Putamen (tissue), 1 donor: ENCODE measurements at regions not wholly inside any gene's neighbourhood (a gene's known extent, or its start where the extent isn't known, plus 50 kb on each side); places are given as distances from the start of the nearest gene placed in this dataset.
"Not testable (repeated sequence)": the region's sequence is repeated elsewhere in the genome, so short reads cannot be mapped to it uniquely, and the experiment has no call there.

Source experiments
- DNase-seq: peaks from one replicate; pipeline ENCODE4 v3.0.0-alpha.2; 2016; ENCODE audit warnings: low spot score

- no peak for DNase-seq
These were observed 50.3 kb upstream of the ITGA11 start for GRCh38 chr15:68482246-68482645.

- no peak for DNase-seq
These were observed 51.2 kb upstream of the ITGA11 start for GRCh38 chr15:68483165-68483564.

GRCh38 chr15:68484220-68484619 lies 52.3 kb upstream of the ITGA11 start:
- no peak for DNase-seq

- DNase-seq, result no peak
These were observed 52.9 kb upstream of the ITGA11 start for GRCh38 chr15:68484696-68485400.

GRCh38 chr15:68485721-68486360 lies 53.9 kb upstream of the ITGA11 start:
- no peak for DNase-seq

- no peak for DNase-seq
These were observed 55.3 kb upstream of the ITGA11 start for GRCh38 chr15:68487087-68487843.

- DNase-seq, result no peak
These were observed 56.3 kb upstream of the ITGA11 start for GRCh38 chr15:68488290-68488689.

GRCh38 chr15:68488966-68489365 lies 57.0 kb upstream of the ITGA11 start:
- no peak for DNase-seq

GRCh38 chr15:68489421-68489820 lies 57.5 kb upstream of the ITGA11 start:
- DNase-seq, result no peak

- DNase-seq, result no peak
These were observed 59.6 kb upstream of the ITGA11 start for GRCh38 chr15:68491415-68492106.

GRCh38 chr15:68492855-68493254 lies 60.9 kb upstream of the ITGA11 start:
- no peak for DNase-seq

GRCh38 chr15:68493629-68494028 lies 61.7 kb upstream of the ITGA11 start:
- no peak for DNase-seq

- DNase-seq, result no peak
These were observed 62.7 kb upstream of the ITGA11 start for GRCh38 chr15:68494573-68495110.

GRCh38 chr15:68495221-68495950 lies 63.4 kb upstream of the ITGA11 start:
- no peak for DNase-seq

- no peak for DNase-seq
These were observed 64.2 kb upstream of the ITGA11 start for GRCh38 chr15:68495981-68496705.

- not testable (repeated sequence) for DNase-seq
These were observed 64.8 kb upstream of the ITGA11 start for GRCh38 chr15:68496751-68497150.

GRCh38 chr15:68497206-68497910 lies 65.4 kb upstream of the ITGA11 start:
- DNase-seq, result no peak

- DNase-seq, result no peak
These were observed 66.1 kb upstream of the ITGA11 start for GRCh38 chr15:68498076-68498475.

GRCh38 chr15:68499620-68500312 lies 67.8 kb upstream of the ITGA11 start:
- no peak for DNase-seq
